HepG2 (cell line): ENCODE measurements at regions not wholly inside any gene's neighbourhood (a gene's known extent, or its start where the extent isn't known, plus 50 kb on each side); places are given as distances from the start of the nearest gene placed in this dataset.

Experiments used
- ATAC-seq: fragments of 200-7000 bp; cut with Tn5 transposase; 3 replicates; pipeline ENCODE4 v1.9.1; 2020; ENCODE audit warnings: mild to moderate bottlenecking, moderate library complexity
- BruUV-seq: library from RNA; stranded (reverse); fragments of 400-500 nt; replicated peaks from 2 replicates; lab custom pipeline; 2021; lab: Mats Ljungman, UMichigan
- CTCF ChIA-PET: fragments of 300-600 bp; formaldehyde crosslinking; extraction: SDS; loops from one replicate; lab custom pipeline; 2021; ENCODE audit warnings: low total read pairs, inconsistent platforms, low intra/inter-chr PET ratio; lab: Yijun Ruan, JAX
- POLR2A ChIA-PET: fragments of 350-600 bp; sonication (Branson Sonifier 250); formaldehyde crosslinking; loops from one replicate; lab custom pipeline; 2020; ENCODE audit warnings: antibody characterized with exemption, inconsistent platforms; lab: Yijun Ruan, JAX
- DNase-seq: peaks from one replicate; pipeline ENCODE4 v3.0.0-alpha.2; 2015; ENCODE audit warnings: low spot score
- FAIRE-seq: peaks from 3 replicates; lab custom pipeline; 2011; peaks lifted over from hg19 to GRCh38; lab: Jason Lieb, UNC
- H2AFZ ChIP-seq: one replicate; pipeline ENCODE4 v1.6.1; 2011; ENCODE audit warnings: low read length, inconsistent platforms
- H3K27ac ChIP-seq: fragments of 300-600 bp; 3 replicates; pipeline ENCODE4 v1.8.0; 2011; ENCODE audit warnings: mixed run types, mild to moderate bottlenecking, mixed read lengths, low read length, inconsistent platforms; ENCODE audit not compliant: insufficient read depth; ENCODE audit errors: extremely low read length
- H3K27me3 ChIP-seq, 2 experiments: fragments of 200-600 bp in 1 of 2; 2 replicates in 1 of 2; 3 replicates in 1 of 2; pipeline versions ENCODE4 v1.6.0 to v1.8.0; 2011; ENCODE audit warnings: low read length in 2 of 2, mild to moderate bottlenecking in 2 of 2, moderate library complexity in 2 of 2, inconsistent platforms in 1 of 2; ENCODE audit not compliant: insufficient read depth in 2 of 2, control insufficient read depth in 1 of 2
- H3K36me3 ChIP-seq, 2 experiments: fragments of 200-600 bp in 1 of 2; replicated peaks in 1 of 2; 2 replicates in 1 of 2; 3 replicates in 1 of 2; pipeline versions ENCODE4 v1.5.1 to v1.8.0; 2011; ENCODE audit warnings: low read length in 2 of 2, inconsistent platforms in 1 of 2; ENCODE audit not compliant: insufficient read depth in 2 of 2, control insufficient read depth in 1 of 2
- H3K4me1 ChIP-seq: 2 replicates; pipeline ENCODE4 v1.5.1; 2012; ENCODE audit warnings: low read length, inconsistent platforms; ENCODE audit not compliant: insufficient read depth
- H3K4me2 ChIP-seq: 2 replicates; pipeline ENCODE4 v1.6.0; 2011; ENCODE audit warnings: low read depth, low read length, inconsistent platforms
- H3K4me3 ChIP-seq, 3 experiments: fragments of 200-600 bp in 1 of 3; sonication (generic), shearing (Covaris generic) in 1 of 3; replicated peaks in 1 of 3; 2 replicates each; pipeline ENCODE4 v1.5.1; 2011 to 2016; ENCODE audit warnings: low read length in 3 of 3, inconsistent platforms in 2 of 3, low read depth in 2 of 3, mild to moderate bottlenecking in 2 of 3, control low read depth in 1 of 3, mixed read lengths in 1 of 3; ENCODE audit not compliant: insufficient read depth in 1 of 3
- H3K79me2 ChIP-seq: one replicate; pipeline ENCODE4 v1.6.1; 2011; ENCODE audit warnings: low read length, inconsistent platforms; ENCODE audit not compliant: insufficient read depth
- H3K9ac ChIP-seq: 2 replicates; pipeline ENCODE4 v1.6.0; 2011; ENCODE audit warnings: mild to moderate bottlenecking, low read depth, low read length, inconsistent platforms; ENCODE audit not compliant: insufficient read depth
- H3K9me3 ChIP-seq: 2 replicates; pipeline ENCODE4 v1.5.1; 2012; ENCODE audit warnings: mild to moderate bottlenecking, low read length
- H4K20me1 ChIP-seq: 2 replicates; pipeline ENCODE4 v1.6.0; 2011; ENCODE audit warnings: inconsistent platforms, mild to moderate bottlenecking, low read length, moderate library complexity; ENCODE audit not compliant: insufficient read depth
- AGO1 ChIP-seq: fragments of 200-400 bp; formaldehyde crosslinking; IDR thresholded peaks from 2 replicates; pipeline ENCODE4 v1.6.1; 2017; ENCODE audit warnings: mild to moderate bottlenecking, low read depth, low read length, moderate library complexity; ENCODE audit not compliant: poor library complexity, severe bottlenecking
- HOXA7 ChIP-seq: sonication (generic); formaldehyde crosslinking; IDR thresholded peaks from 2 replicates; pipeline ENCODE4 v1.8.1; 2022; ENCODE audit warnings: mild to moderate bottlenecking, missing genetic modification reagents, moderate library complexity
- HOXA9 ChIP-seq: sonication (generic); formaldehyde crosslinking; IDR thresholded peaks from 2 replicates; pipeline ENCODE4 v1.8.1; 2022; ENCODE audit warnings: missing genetic modification reagents, mild to moderate bottlenecking, moderate library complexity, borderline replicate concordance
- KLF15 ChIP-seq: sonication (generic); formaldehyde crosslinking; IDR thresholded peaks from 2 replicates; pipeline ENCODE4 v1.8.1; 2023; ENCODE audit warnings: borderline replicate concordance, mild to moderate bottlenecking, inconsistent platforms, missing genetic modification reagents, mixed read lengths
- RBM39 ChIP-seq: fragments of 200-400 bp; formaldehyde crosslinking; IDR thresholded peaks from one replicate; pipeline ENCODE4 v1.6.1; 2018; ENCODE audit warnings: antibody characterized with exemption, mild to moderate bottlenecking, low read depth, low read length; ENCODE audit not compliant: poor library complexity, severe bottlenecking
- SIX4 ChIP-seq: sonication (generic); formaldehyde crosslinking; IDR thresholded peaks from 2 replicates; pipeline ENCODE4 v1.4.0; 2020; ENCODE audit warnings: missing genetic modification reagents
- SMAD1 ChIP-seq: sonication (generic); formaldehyde crosslinking; IDR thresholded peaks from 2 replicates; pipeline ENCODE4 v1.4.0; 2020; ENCODE audit warnings: missing genetic modification reagents, low read depth, mild to moderate bottlenecking, borderline replicate concordance
- TBL1XR1 ChIP-seq: fragments of 150-350 bp; IDR thresholded peaks from 2 replicates; pipeline ENCODE4 v1.6.1; 2014; ENCODE audit warnings: borderline replicate concordance, low read length; ENCODE audit not compliant: partially characterized antibody
- TCF7 ChIP-seq: sonication (generic); IDR thresholded peaks from 2 replicates; pipeline ENCODE4 v1.6.1; 2016; ENCODE audit warnings: antibody characterized with exemption, low read depth
- ZNF547 ChIP-seq: sonication (generic); formaldehyde crosslinking; IDR thresholded peaks from 2 replicates; pipeline ENCODE4 v1.5.1; 2020; ENCODE audit warnings: mild to moderate bottlenecking, missing genetic modification reagents
- ZNF556 ChIP-seq: sonication (generic); formaldehyde crosslinking; IDR thresholded peaks from 2 replicates; pipeline ENCODE4 v1.4.0; 2020; ENCODE audit warnings: mild to moderate bottlenecking, missing genetic modification reagents, borderline replicate concordance
- ZNF737 ChIP-seq: sonication (generic); formaldehyde crosslinking; IDR thresholded peaks from 2 replicates; pipeline ENCODE4 v1.5.0; 2020; ENCODE audit warnings: missing genetic modification reagents, mild to moderate bottlenecking, borderline replicate concordance
- ZSCAN29 ChIP-seq: sonication (generic); formaldehyde crosslinking; conservative IDR thresholded peaks from 2 replicates; pipeline ENCODE4 v1.4.0; 2020; ENCODE audit warnings: mild to moderate bottlenecking, missing genetic modification reagents
- WGBS: methylation state at CpG from one replicate; pipeline ENCODE4 v1.1.6; 2017; ENCODE audit warnings: low lambda C conversion rate; 5-methylcytosine and 5-hydroxymethylcytosine counted together
- in situ Hi-C: cut with HindIII; loops from 2 replicates; pipeline ENCODE4 v1.10.0; 2017; ENCODE audit warnings: low pct_unique_long_range_greater_than_20kb; ENCODE audit not compliant: extremely low pct_ligation_motif_present
- intact Hi-C: fragments of 100-400 bp; cut with micrococcal nuclease; formaldehyde crosslinking; loops from one replicate; pipeline ENCODE4 v1.10.0; 2022; ENCODE audit not compliant: unreplicated experiment
- TF ChIP-seq, protein P1 (sequence below), 2 experiments: sonication (generic) in 1 of 2; formaldehyde crosslinking in 1 of 2; IDR thresholded peaks; 2 replicates each; pipeline versions ENCODE4 v1.5.1 to v1.6.1; 2011 to 2020; ENCODE audit warnings: borderline replicate concordance in 1 of 2, low read depth in 1 of 2, low read length in 1 of 2, mild to moderate bottlenecking in 1 of 2, missing genetic modification reagents in 1 of 2, moderate library complexity in 1 of 2
- TF ChIP-seq, protein P2 (sequence below): sonication (generic); formaldehyde crosslinking; IDR thresholded peaks from 2 replicates; pipeline ENCODE4 v1.5.0; 2020; ENCODE audit warnings: missing genetic modification reagents, mild to moderate bottlenecking, borderline replicate concordance
- TF ChIP-seq, protein P3 (sequence below): sonication (generic); formaldehyde crosslinking; IDR thresholded peaks from 2 replicates; pipeline ENCODE4 v1.4.0; 2020; ENCODE audit warnings: missing genetic modification reagents, borderline replicate concordance

GRCh38 chrX:140110081-140110650 is 144.8 kb upstream of the CXorf66 start:
- Histone ChIP-seq H3K4me2 (no peak overlapping the region), H3K9ac (no peak overlapping the region), H3K4me3 (no peak overlapping the region), H3K4me1 (no peaks in the 10 kb centered on the region), H2AFZ (no peak overlapping the region), H3K36me3 (no peaks in the 10 kb centered on the region), H4K20me1 (no peaks in the 10 kb centered on the region)
- ChIA-PET POLR2A (no interaction called here), CTCF (no interaction called here)
- ATAC-seq, result no peak
- no peak for FAIRE-seq
- WGBS, result 0% methylated on average over 1 of the region's 1 CpG
- no TSS peak for BruUV-seq
- in situ Hi-C loops, result no loop called here
- no peak for TF ChIP-seq ZSCAN29 (CRISPR knock-in tag)
- TF ChIP-seq ZNF556 (CRISPR knock-in tag), result no peak
- TF ChIP-seq SMAD1 (CRISPR knock-in tag), result no peak
- TF ChIP-seq TCF7, result no peak
- no peak for TF ChIP-seq AGO1
- TF ChIP-seq, protein P1, sequence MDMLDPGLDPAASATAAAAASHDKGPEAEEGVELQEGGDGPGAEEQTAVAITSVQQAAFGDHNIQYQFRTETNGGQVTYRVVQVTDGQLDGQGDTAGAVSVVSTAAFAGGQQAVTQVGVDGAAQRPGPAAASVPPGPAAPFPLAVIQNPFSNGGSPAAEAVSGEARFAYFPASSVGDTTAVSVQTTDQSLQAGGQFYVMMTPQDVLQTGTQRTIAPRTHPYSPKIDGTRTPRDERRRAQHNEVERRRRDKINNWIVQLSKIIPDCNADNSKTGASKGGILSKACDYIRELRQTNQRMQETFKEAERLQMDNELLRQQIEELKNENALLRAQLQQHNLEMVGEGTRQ (IDR thresholded peaks at IDR 0.05; ENCODE audit: low read depth, low read length), result no peak
- TF ChIP-seq, protein P1 (CRISPR knock-in tag; IDR thresholded peaks at IDR 0.05; ENCODE audit: borderline replicate concordance), result no peak
- no peak for TF ChIP-seq KLF15 (CRISPR knock-in tag)
- no peak for TF ChIP-seq HOXA9 (CRISPR knock-in tag)
- no peak for TF ChIP-seq TBL1XR1
- no peak for TF ChIP-seq ZNF737
- TF ChIP-seq HOXA7 (CRISPR knock-in tag), result no peak
- TF ChIP-seq, protein P2, sequence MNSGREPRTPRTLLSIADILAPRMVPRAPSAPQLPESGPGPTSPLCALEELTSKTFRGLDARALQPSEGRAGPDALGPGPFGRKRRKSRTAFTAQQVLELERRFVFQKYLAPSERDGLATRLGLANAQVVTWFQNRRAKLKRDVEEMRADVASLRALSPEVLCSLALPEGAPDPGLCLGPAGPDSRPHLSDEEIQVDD, result no peak
- no peak for TF ChIP-seq ZNF547 (CRISPR knock-in tag)
- TF ChIP-seq, protein P3, sequence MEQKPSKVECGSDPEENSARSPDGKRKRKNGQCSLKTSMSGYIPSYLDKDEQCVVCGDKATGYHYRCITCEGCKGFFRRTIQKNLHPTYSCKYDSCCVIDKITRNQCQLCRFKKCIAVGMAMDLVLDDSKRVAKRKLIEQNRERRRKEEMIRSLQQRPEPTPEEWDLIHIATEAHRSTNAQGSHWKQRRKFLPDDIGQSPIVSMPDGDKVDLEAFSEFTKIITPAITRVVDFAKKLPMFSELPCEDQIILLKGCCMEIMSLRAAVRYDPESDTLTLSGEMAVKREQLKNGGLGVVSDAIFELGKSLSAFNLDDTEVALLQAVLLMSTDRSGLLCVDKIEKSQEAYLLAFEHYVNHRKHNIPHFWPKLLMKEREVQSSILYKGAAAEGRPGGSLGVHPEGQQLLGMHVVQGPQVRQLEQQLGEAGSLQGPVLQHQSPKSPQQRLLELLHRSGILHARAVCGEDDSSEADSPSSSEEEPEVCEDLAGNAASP, result no peak
- no peak for TF ChIP-seq SIX4 (CRISPR knock-in tag)
- TF ChIP-seq RBM39, result no peak
- TF ChIP-seq, all 625 proteins: peak for 0
- Histone ChIP-seq H3K27ac (no peak overlapping the region), H3K79me2 (no peaks in the 10 kb centered on the region), H3K27me3 (no peaks in the 10 kb centered on the region), H3K9me3 (no peaks in the 10 kb centered on the region)
- intact Hi-C loops, result no loop called here
- no peak for DNase-seq
